Suprapubic skin (tissue), 4 donors: ENCODE measurements at regions not wholly inside any gene's neighbourhood (a gene's known extent, or its start where the extent isn't known, plus 50 kb on each side); places are given as distances from the start of the nearest gene placed in this dataset.

Experiments used
- EP300 ChIP-seq: sonication (generic); formaldehyde crosslinking; IDR thresholded peaks from one replicate; pipeline ENCODE4 v1.6.1; 2017; ENCODE audit warnings: antibody characterized with exemption
- POLR2A ChIP-seq, 2 donors: fragments of 450-650 bp; IDR thresholded peaks; one replicate each; pipeline ENCODE4 v1.6.1; 2017; ENCODE audit warnings: antibody characterized with exemption in 2 of 2, mild to moderate bottlenecking in 2 of 2, moderate library complexity in 2 of 2
- POLR2AphosphoS5 ChIP-seq, 3 donors: sonication (generic); formaldehyde crosslinking; IDR thresholded peaks; one replicate each; pipeline ENCODE4 v1.6.1; 2017; ENCODE audit warnings: antibody characterized with exemption in 3 of 3
- TF ChIP-seq, protein P1 (sequence below), 2 donors: fragments of 200-600 bp in 1 of 2; fragments of 450-650 bp in 1 of 2; sonication (generic) in 1 of 2; IDR thresholded peaks; one replicate each; pipeline ENCODE4 v1.5.1; 2016 to 2019; ENCODE audit warnings: antibody characterized with exemption in 2 of 2, mild to moderate bottlenecking in 1 of 2, moderate library complexity in 1 of 2

GRCh38 chr22:34526681-34527080 is 539.3 kb upstream of the ISX start:
- TF ChIP-seq, protein P1, sequence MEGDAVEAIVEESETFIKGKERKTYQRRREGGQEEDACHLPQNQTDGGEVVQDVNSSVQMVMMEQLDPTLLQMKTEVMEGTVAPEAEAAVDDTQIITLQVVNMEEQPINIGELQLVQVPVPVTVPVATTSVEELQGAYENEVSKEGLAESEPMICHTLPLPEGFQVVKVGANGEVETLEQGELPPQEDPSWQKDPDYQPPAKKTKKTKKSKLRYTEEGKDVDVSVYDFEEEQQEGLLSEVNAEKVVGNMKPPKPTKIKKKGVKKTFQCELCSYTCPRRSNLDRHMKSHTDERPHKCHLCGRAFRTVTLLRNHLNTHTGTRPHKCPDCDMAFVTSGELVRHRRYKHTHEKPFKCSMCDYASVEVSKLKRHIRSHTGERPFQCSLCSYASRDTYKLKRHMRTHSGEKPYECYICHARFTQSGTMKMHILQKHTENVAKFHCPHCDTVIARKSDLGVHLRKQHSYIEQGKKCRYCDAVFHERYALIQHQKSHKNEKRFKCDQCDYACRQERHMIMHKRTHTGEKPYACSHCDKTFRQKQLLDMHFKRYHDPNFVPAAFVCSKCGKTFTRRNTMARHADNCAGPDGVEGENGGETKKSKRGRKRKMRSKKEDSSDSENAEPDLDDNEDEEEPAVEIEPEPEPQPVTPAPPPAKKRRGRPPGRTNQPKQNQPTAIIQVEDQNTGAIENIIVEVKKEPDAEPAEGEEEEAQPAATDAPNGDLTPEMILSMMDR (IDR thresholded peaks at IDR 0.05), result no peak
- no peak for TF ChIP-seq POLR2A (IDR thresholded peaks at IDR 0.05)
- TF ChIP-seq POLR2AphosphoS5 (IDR thresholded peaks at IDR 0.05), result no peak
- no peak for TF ChIP-seq EP300
